HPDE6-E6E7 (cell line): ENCODE measurements at regions not wholly inside any gene's neighbourhood (a gene's known extent, or its start where the extent isn't known, plus 50 kb on each side); places are given as distances from the start of the nearest gene placed in this dataset.
"Not testable (repeated sequence)": the region's sequence is repeated elsewhere in the genome, so short reads cannot be mapped to it uniquely, and the experiment has no call there.

Source experiments
- DNase-seq: peaks from one replicate; pipeline ENCODE4 v3.0.0; 2011; ENCODE audit warnings: missing footprints; ENCODE audit errors: extremely low spot score

- DNase-seq = peak; percentile 23
These were observed 1111.2 kb downstream of the TUSC7 start for GRCh38 chr3:117820658-117821299.

- DNase-seq = no peak
These were observed 1112.8 kb downstream of the TUSC7 start for GRCh38 chr3:117822416-117822815.

GRCh38 chr3:117836296-117836695 is 1126.7 kb downstream of the TUSC7 start:
- no peak for DNase-seq

- DNase-seq = no peak
These were observed 1127.8 kb downstream of the TUSC7 start for GRCh38 chr3:117837391-117837790.

GRCh38 chr3:117842086-117842485 is 1132.5 kb downstream of the TUSC7 start:
- no peak for DNase-seq

- DNase-seq = no peak
These were observed 1133.8 kb downstream of the TUSC7 start for GRCh38 chr3:117843356-117843755.

- peak; percentile 6 for DNase-seq
These were observed 1135.1 kb downstream of the TUSC7 start for GRCh38 chr3:117844676-117845075.

GRCh38 chr3:117846238-117846637 is 1136.7 kb downstream of the TUSC7 start:
- no peak for DNase-seq

GRCh38 chr3:117848606-117849005 is 1139.0 kb downstream of the TUSC7 start:
- DNase-seq = no peak

GRCh38 chr3:117853923-117854668 is 1144.5 kb downstream of the TUSC7 start:
- DNase-seq = peak; percentile 75

- DNase-seq = no peak
These were observed 1146.8 kb downstream of the TUSC7 start for GRCh38 chr3:117856354-117856753.

- DNase-seq = no peak
These were observed 1153.6 kb downstream of the TUSC7 start for GRCh38 chr3:117863146-117863545.

- no peak for DNase-seq
These were observed 1155.8 kb downstream of the TUSC7 start for GRCh38 chr3:117865338-117865737.

- DNase-seq = no peak
These were observed 1159.2 kb downstream of the TUSC7 start for GRCh38 chr3:117868766-117869165.

GRCh38 chr3:117871934-117872333 is 1162.4 kb downstream of the TUSC7 start:
- no peak for DNase-seq

- not testable (repeated sequence) for DNase-seq
These were observed 1161.9 kb downstream of the IGSF11 start for GRCh38 chr3:117872594-117873248.

- DNase-seq = no peak
These were observed 1161.4 kb downstream of the IGSF11 start for GRCh38 chr3:117873249-117873600.

- DNase-seq = no peak
These were observed 1160.5 kb downstream of the IGSF11 start for GRCh38 chr3:117874028-117874690.

- DNase-seq = no peak
These were observed 1159.5 kb downstream of the IGSF11 start for GRCh38 chr3:117874904-117875874.

GRCh38 chr3:117875887-117876286 is 1158.8 kb downstream of the IGSF11 start:
- DNase-seq = no peak

- DNase-seq = no peak
These were observed 1154.0 kb downstream of the IGSF11 start for GRCh38 chr3:117880638-117881037.
